ENCODE measurements at regions not wholly inside any gene's neighbourhood (a gene's known extent, or its start where the extent isn't known, plus 50 kb on each side); places are given as distances from the start of the nearest gene placed in this dataset.

DNA sequence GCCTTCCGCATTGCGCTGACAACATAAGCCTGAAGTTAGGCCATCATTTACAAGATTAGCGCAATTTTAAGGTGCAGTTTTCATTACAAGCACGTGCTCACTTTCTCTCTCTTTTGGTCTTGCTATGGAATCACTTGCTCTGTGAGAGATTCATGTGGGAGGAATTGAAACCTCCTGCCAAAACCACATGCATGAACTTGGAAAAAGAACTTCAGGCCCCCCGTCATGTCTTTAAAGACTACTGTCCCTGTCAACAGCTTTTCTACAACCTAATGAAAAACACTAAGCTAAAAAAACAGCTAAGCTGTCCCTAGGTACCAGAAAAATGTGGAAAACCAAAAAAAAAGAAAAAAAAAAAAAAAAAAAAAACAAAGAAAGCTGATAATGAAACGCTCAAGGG lies 1707.6 kb upstream of the RAG2 start:
- TF ChIP-seq, protein P1, sequence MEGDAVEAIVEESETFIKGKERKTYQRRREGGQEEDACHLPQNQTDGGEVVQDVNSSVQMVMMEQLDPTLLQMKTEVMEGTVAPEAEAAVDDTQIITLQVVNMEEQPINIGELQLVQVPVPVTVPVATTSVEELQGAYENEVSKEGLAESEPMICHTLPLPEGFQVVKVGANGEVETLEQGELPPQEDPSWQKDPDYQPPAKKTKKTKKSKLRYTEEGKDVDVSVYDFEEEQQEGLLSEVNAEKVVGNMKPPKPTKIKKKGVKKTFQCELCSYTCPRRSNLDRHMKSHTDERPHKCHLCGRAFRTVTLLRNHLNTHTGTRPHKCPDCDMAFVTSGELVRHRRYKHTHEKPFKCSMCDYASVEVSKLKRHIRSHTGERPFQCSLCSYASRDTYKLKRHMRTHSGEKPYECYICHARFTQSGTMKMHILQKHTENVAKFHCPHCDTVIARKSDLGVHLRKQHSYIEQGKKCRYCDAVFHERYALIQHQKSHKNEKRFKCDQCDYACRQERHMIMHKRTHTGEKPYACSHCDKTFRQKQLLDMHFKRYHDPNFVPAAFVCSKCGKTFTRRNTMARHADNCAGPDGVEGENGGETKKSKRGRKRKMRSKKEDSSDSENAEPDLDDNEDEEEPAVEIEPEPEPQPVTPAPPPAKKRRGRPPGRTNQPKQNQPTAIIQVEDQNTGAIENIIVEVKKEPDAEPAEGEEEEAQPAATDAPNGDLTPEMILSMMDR (IDR thresholded peaks at IDR 0.05), result no peak
- no peak for TF ChIP-seq POLR2A (IDR thresholded peaks at IDR 0.05)
